ENCODE measurements at regions not wholly inside any gene's neighbourhood (a gene's known extent, or its start where the extent isn't known, plus 50 kb on each side); places are given as distances from the start of the nearest gene placed in this dataset.

DNA sequence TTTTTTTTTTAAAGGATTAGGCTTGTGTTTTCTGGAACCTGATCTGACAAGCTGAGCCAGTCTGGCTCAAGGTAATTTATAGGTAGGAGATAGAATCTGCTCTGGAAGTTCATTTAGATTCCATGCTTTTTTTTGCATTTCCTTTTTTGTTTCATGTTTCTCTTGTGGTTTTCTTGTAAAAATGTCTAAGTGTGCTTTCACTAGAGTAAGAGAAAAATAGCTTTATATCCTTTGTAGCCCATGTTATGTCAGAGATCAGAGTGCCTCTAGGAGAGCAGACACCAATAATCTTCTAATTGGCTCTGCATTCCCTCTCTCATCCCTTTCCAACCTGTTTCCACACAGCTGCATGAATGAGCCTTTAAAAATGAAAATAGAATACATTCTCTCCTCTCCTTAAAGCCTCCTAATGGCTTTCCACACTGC is 389.8 kb upstream of the KCNMB2 start:
- DNase-seq = no peak

DNA sequence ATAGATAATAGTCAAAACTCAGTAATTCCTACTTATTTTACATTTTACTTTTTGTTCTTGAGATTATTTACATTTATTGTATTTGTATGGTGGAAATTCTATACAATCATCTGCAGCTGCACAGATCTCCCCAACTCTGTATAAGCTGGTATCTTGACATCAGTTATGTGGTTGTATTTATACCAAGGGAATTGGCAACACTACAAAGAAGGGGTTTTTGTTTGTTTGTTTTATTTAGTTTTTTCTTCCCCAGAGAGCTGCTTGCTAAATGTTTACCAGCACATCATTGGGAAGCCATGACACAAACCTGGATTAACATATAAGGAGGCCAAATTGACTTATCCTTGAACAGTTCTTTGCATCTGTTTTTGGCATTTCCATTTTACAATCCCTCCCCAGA is 389.2 kb upstream of the KCNMB2 start:
- DNase-seq = no peak

DNA sequence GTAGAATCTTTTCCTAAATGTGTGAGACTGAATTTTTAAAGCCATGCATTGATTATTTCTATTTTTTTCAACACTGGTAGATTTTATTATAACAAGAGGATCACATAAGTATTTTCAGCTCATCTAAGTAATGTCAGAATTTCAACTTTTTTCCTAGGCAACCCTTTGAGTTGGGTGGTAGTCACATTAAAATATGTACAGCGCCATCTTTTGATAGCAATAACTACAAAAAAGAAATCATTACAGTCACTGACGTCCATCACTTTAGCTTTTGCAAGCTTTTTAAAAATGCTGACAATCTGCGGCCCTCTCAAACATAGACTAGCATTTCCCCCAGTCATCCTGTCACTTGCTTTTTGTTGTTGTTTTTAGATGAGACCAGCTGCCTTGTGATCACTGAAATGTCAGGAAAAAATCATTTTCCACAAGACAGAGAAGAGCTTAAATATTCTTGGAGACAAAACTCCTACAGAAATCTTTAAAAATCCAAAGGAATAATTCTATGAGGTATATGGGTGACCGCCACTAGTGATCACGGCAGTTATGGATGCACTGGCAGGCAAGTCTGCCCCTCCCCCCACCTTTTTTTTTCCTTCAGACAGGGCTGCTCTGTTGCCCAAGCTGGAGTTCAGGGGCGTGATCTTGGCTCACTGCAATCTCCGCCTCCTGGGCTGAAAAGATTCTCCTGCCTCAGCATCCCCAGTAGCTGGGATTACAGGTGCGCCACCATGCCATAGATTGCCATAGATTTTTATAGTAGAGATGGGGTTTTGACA is 384.0 kb upstream of the KCNMB2 start:
- DNase-seq = no peak

DNA sequence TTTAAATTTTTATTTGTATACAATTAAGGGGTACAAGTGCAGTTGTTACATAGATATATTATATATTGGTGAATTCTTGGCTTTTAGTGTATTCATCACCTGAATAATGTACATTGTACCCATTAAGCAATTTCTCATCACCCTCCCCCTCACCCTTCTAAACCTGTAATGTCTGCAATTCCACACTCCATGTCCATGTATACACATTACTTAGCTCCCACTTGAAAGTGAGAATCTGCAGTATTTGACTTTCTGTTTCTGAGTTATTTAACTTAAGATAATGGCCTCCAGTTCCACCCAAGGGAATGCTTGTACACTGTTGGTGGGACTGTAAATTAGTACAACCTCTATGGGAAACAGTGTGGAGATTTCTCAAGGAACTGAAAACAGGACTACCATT is 383.2 kb upstream of the KCNMB2 start:
- DNase-seq = no peak

DNA sequence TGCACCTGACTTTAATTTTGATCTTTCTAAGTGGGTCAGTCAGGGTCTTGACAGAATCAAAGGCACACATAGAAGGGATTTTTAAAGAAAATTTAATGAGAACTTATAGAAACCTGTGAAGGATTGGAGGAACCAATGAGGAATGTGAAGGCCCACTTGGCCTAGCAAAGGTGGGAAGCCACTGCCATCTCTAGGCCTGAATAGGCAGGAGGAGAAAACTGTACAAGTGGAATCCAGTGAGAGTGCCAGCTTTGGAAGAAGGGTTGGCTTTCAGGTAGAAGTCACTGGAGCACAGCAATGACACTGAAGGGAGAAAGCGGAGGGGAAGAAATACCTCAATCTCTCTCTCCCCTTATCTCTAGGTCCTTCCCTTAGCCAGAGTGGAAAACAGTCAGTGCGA is 380.7 kb upstream of the KCNMB2 start:
- no peak for DNase-seq

DNA sequence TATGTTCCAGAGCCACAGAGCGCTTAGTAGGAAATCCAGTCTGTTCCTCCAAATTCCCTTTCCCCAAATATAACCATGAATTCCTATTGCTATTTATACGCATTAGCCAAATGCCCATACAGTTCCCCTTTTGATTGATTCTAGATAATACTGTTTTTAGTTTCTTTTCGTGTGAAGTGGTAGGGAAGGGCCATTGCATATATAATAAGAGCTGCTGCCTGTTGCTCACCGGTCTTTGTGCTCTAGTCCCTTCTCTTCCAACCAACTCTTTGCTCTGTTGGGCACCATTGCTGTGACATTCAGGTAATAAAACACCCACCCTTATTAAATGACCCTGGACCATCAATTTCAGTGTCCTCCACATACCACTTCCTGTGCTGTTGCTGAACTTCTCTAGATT is 379.9 kb upstream of the KCNMB2 start:
- DNase-seq = no peak

DNA sequence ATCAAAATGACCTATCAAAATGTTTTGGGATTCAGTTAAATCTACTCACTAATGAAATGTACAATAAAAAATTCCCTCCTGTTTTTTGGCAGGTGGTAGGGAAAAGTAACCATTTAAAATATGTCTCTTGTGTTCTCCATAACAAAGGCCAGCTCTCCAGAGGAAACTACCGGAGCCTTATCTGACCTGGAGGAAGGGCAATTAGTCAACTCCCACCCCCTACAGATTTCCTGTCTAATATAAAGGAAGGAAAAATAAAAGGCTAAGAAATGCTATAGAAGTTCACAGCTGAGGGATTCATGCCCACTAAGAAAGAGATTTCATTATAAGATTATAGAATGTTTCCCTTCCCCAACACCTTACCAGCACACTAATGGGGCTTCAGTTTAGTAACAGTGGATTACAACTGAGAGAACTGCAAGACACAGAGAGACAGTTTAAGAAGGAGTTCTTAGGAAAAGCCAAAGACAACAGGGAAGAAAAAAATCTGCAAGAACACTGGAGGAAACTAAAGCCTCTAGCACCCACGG is 376.5 kb upstream of the KCNMB2 start:
- no peak for DNase-seq

DNA sequence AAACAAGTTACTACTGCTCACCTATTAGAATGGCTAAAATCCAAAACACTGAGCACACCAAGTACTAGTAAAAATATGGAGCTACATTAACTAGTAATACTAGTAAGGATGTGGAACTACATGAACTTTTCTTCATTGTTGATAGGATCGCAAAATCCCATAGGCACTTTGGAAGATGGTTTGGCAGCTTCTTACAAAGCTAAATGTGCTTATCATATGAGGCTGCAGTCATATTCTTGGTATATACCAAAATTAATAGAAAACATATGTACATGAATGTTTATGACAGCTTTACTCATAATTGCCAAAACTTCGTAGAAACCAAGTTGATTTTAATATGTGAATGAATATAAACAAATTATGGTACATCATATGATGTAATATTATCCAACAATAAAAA is 366.8 kb upstream of the KCNMB2 start:
- DNase-seq = no peak

DNA sequence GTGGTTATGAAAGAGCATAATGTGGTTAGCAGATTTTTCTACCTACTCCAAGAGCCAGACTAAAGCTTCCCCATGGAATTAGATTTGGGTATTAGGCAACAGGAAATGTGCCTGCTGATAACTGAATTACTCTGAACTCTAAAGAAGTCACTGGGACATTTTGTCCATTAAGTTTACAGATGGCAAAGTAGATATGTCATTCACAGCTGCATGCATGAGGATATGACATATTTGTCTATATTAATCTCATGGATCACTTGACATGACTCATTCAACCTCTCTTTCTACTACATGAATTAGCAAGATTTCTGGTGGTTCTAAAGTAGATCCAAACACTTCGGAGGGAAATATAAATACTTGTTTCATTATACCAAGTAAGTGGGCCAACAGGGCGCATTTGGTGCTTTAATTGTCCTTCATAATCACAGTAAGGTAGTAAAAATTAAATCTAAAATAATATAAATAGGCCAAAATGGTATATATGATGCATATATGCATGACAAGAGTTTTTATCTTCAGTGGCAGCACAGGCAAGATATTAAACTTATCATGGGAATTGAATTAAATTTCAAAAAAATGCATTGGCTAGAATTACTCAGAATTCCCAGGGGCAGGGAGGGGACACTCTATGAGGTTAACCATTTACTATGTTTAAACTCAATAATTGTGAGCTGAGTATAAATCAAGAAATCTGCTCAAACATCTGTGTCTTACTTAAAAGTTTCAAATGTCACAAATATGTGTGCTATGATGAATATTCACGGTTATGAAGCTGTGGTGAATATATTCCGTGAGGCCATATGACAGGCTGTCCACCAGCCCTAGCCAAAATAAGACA is 365.3 kb upstream of the KCNMB2 start:
- DNase-seq = no peak

DNA sequence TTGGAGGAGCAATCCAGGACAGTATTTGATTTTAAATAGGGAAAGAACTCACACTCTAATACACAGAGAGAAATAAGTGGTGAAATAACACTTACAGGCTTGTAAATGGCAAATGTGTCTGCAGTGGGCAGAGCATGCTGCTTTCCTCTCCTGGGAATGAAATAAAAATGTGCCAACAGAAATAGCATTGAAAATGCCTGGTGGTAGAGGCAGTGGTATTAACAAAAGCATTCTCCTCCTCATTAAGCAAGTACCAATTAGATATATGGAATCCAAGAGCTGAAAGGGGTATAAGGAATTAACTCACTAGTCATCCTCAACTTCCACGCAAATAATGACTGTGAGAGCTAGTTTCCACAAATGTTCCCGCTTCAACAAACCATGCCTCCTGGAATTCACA is 364.1 kb upstream of the KCNMB2 start:
- DNase-seq = no peak

DNA sequence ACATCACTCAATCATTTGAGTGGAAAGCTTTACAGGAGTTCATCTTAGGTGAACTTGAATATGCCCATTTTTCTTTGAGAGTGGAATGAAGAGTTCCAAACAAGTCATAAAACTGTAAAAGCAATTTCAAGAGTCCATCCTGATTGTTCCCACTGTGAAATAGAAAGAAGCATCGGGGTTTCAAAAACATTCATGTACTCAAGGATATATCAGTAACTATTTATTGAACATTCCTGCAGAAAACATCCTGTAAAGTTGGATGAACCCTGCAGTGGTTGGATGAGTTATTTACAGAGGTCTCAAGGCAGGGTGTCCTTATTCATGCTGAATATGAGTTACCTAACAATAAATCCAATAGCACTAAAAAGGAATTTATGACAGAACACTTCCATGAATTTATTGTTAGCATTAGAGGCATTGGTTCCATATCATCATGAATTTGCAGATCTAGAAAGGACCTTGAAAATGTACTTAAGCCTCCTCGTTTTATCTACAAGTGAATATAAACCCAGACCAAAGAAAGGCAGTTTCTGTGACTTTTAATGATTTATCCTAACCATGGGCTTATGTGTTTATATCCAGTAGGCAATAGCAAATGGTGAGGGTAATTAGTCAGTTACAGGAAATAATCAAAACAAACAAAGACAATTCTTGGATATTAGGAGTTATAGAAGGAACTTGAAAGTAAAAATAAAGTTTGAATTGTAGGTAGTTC is 361.9 kb upstream of the KCNMB2 start:
- DNase-seq = no peak

DNA sequence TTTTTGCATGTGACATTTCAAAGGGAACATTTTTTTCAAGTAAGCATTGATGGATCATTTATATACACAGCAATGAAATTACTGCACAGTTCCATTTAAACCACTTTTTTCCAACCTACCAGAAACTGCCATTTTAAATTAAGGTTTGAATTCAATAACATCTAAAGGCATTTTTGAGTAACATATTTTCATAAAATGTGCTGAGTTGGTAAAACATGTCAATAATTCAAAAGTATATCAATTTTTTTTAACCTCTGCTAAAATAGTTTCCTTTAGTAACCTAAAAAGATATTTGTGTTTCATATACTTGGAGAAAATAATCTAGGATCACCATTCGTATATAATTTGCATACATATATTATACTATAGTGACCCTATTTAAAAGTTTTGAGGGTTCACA is 355.1 kb upstream of the KCNMB2 start:
- DNase-seq = no peak

DNA sequence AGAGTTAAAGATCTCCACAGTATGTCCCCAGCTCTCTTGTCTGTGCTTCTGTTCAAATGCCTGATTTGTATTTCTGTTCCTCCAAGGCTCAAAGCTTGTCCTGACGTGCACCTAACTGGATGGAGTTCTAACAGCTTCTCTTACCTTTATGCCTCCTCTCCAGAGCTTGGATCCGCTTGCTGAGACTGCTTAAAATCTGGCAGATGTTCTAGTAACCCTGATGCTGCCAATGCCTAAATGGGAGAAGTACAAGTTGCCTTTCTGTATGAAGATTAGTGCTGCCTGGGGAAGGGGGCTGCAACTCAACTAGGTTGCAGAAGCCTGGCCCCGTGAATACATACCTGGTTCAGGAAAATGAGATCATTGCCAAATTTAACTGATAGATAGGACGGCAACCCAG is 354.5 kb upstream of the KCNMB2 start:
- DNase-seq = no peak

DNA sequence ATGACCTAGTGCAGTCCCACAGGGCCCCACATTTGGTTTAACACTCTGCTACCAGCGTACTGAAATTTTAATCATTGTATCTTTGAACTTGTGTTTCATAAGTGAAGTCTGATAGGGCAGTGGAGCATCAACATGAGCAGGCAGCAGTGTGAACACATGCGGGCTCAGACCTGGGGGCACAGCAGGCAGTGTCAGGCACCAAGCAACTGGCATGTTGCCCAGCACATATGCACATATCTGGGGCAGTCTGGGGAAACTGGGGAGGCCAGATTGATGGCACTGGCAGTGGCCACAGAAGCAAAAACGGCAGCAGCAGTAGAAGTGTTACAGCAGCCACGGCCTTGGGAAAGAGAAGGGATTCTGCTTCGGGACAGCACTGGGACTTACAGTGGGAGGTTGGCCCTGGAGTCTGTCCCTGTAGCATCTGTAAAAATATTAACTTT is 353.9 kb upstream of the KCNMB2 start:
- no peak for DNase-seq

DNA sequence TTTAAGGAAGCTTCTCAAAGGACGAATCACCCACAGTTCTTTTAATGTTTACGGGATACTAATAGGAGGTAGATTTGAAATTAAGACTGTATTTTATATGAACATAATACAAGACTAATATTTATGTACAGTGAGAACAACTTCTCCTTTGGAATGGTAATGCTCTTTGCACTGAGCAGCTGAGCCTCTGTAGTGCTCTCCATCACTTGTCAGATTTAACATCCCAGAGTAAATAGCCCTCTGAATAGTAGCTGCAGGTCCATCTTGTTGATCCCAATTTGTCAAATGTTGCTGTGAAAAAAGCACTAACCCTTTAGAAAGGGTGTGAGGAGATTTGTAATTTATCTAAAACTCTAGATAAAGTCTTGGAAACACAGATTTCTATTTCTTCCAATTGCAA is 351.4 kb upstream of the KCNMB2 start:
- DNase-seq = no peak

DNA sequence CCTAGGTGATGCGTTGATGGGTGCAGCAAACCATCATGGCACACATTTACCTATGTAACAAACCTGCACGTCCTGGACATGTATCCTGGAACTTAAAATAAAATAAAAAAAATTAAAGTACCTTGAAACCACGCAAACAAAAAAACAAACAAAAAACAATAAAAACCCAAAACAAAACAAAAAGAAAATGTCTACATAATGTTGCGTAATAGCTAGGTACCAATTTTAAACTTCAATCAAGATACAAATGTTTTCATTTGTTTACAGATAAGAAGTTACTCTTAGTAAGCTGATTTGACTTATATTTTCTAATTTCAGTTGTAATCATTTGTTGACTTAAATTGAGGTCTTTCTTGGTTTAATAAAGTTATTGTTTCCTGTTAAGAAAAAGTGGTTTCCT is 349.6 kb upstream of the KCNMB2 start:
- no peak for DNase-seq

DNA sequence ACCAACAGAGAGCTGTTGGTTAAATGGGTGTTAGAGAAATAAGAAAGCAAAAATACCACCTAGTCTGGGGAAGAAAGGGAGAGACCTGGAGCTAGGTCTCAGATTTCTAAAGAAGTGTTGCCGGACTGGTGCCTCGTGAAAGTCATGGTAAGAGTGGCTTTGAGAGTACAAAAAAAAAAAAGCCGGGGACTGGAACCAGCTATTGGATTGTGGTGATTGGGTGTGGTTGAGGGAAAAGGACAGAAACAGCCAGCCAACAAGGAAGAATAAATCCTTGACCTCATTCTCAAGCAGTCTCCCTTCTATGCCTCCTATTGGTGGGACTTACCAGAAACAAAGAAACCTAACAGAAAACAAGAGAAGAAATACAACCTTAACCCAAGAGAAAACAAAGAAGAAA is 346.4 kb upstream of the KCNMB2 start:
- no peak for DNase-seq

DNA sequence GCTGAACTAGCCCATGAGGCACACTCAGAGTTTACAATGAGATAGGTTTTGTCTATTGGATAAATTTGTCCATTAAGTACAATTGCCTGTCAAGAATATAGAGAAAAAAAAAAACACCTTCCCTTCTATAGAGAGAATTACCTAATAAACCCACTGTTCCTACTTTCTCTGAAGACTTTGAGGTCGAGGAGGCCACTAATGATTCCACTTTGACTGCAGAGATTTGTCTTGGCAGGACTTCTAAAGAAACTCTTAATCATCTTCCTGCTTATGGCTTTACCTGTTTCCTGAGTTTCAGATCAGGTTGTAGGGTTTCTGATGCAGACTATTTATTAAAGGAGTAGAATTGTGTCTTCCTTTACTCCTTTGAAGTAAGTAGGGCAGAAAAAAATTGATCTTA is 342.4 kb upstream of the KCNMB2 start:
- DNase-seq = no peak

DNA sequence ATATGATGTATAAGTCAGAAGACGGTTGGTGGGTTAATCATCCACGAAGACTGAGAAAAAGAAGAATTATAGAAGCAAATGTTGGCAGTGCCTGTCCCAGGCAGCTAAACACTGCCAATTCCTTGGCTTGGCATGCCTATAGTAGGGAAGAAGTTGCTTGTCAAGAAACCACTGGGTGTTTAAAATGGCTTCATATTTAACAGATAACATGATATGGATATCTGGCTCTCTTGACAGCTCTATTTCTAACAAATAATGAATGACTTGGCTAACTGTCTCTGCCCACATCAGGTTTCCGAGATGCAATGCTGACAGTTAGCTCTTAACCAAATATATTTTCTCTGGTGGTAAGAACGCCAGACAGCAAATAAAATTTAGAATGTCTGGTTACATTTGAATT is 341.7 kb upstream of the KCNMB2 start:
- no peak for DNase-seq

DNA sequence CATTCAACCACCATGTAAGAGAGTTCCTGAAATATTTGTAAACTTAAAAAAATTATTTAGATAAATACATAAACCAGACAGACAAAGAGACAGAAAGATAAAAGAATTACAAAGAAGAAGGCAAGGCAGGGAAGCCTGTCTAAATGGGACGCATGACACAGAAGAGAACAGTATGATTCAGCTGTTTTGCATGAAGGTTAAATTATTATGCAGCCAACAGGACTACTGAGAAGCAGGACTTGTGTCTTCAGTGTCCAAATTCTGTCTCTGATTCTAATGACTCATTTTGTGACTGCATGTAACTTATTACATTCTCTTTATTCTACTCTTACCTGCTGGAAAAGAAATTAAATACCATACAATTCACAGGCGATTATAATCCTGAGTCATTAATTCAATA is 340.4 kb upstream of the KCNMB2 start:
- no peak for DNase-seq

DNA sequence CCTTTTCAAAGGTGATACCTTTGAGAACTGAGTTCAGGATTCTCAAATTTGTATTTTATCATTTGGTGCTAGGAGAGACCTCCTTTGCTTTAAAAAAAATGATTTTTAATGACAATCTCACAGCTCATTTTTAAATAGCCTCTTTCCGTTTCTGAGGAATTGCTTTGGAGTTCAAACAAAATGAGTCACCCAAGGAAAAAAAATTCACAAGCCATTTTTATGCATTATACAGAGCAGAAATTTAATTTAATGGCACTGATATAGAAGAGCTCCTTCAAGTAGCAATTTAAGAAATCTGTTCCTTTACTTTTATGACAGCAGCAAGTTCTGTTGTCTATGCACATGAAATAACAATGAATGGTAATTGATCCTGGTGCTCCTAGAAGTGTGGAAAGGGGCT is 337.9 kb upstream of the KCNMB2 start:
- no peak for DNase-seq

DNA sequence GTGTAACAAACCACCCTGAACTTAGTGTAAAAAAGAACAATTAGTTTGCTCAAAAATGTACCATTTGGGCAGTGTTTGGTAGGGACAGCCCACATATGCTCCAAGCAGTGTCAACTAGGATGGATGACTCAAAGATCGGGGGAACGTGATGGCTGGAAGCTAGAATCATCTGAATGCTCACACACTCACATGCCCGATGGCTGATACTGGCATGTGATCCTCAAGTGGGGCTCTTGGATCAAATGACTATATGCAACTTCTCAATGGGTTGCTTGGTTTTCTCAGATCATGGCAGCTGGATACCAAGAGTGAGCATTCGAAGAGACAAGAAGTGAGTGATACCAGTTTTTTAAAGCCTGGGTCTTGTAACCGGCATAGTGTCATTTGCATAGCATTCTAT is 335.9 kb upstream of the KCNMB2 start:
- no peak for DNase-seq

DNA sequence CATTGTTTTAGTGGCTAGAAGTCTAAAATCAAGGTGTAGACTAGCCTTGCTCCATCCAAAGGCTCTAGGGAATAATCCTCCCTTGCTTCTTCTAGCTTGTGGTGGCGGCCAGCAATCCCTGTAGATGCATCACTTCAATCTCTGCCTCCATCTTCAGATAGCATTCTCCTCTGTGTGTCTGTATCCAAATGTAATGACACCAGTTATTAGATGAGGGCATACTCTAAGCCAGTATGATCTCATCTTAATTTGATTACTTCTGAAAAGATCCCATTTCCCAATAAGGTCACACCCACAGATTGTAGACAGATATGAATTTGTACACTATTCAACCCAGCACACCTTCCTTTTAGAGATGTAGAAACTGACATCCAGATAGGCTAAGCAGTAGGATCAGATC is 334.5 kb upstream of the KCNMB2 start:
- DNase-seq = no peak

DNA sequence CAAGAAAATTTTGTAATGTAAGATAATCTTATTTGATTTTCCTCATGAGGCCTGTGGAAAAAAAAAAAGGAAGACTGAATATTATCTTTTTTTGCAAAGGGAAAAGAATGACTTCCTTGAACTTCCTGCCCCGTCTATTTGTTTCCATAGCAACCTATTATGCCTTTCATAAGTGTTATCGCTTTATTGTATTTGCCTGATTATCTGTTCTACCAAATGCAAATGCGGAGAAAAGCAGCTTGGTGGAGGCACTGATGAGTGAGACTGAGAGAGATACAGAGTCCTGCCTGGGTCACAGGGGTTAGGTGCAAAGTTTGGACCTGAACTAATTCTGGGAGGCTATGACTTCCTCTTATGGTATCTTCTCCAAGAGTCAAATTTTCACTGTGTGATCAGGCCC is 334.0 kb upstream of the KCNMB2 start:
- DNase-seq = no peak
